ENCODE measurements at regions not wholly inside any gene's neighbourhood (a gene's known extent, or its start where the extent isn't known, plus 50 kb on each side); places are given as distances from the start of the nearest gene placed in this dataset.

GRCh38 chr13:107251341-107251740, 683.4 kb upstream of the ARGLU1 start:
- Mint-ChIP-seq H3K36me3 (ENCODE audit: low read depth) (no peaks in the 10 kb centered on the region), H3K9me3 (no peaks in the 10 kb centered on the region), H3K27ac (no peak overlapping the region), H3K4me1 (ENCODE audit: low read depth) (no peaks in the 10 kb centered on the region), H3K27me3 (no peaks in the 10 kb centered on the region), H3K4me3 (no peak overlapping the region)
- TF ChIP-seq, protein P1, sequence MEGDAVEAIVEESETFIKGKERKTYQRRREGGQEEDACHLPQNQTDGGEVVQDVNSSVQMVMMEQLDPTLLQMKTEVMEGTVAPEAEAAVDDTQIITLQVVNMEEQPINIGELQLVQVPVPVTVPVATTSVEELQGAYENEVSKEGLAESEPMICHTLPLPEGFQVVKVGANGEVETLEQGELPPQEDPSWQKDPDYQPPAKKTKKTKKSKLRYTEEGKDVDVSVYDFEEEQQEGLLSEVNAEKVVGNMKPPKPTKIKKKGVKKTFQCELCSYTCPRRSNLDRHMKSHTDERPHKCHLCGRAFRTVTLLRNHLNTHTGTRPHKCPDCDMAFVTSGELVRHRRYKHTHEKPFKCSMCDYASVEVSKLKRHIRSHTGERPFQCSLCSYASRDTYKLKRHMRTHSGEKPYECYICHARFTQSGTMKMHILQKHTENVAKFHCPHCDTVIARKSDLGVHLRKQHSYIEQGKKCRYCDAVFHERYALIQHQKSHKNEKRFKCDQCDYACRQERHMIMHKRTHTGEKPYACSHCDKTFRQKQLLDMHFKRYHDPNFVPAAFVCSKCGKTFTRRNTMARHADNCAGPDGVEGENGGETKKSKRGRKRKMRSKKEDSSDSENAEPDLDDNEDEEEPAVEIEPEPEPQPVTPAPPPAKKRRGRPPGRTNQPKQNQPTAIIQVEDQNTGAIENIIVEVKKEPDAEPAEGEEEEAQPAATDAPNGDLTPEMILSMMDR (IDR thresholded peaks at IDR 0.05) = no peak
- no peak for DNase-seq
- no peaks in the 10 kb centered on the region for H3K36me3 ChIP-seq (ENCODE audit: insufficient read depth, low read length)
- H3K4me1 ChIP-seq (ENCODE audit: insufficient read depth, low read length) = no peaks in the 10 kb centered on the region
- no peak overlapping the region for H3K4me3 ChIP-seq (ENCODE audit: low read length)
- no peak for ATAC-seq (ENCODE audit: poor library complexity)
- H3K27me3 ChIP-seq (ENCODE audit: control insufficient read depth in 1 of 2, insufficient read depth in 2 of 2, low read length in 2 of 2) = no peaks in the 10 kb centered on the region
- H3K9me3 ChIP-seq (ENCODE audit: control insufficient read depth in 1 of 2, insufficient read depth in 1 of 2, low read length in 2 of 2) = peaks cover 0 to 5% of the 10 kb centered on the region in 2 experiments
- POLR2A ChIA-PET = no interaction called here
- CTCF ChIA-PET = no interaction called here
- intact Hi-C loops (cut with DNase I, micrococcal nuclease) = no loop called here
- no peak overlapping the region for H3K27ac ChIP-seq (ENCODE audit: low read depth in 1 of 2, low read length in 2 of 2)

- Histone ChIP-seq H3K9me3 (ENCODE audit: control insufficient read depth in 1 of 2, insufficient read depth in 1 of 2, low read length in 2 of 2) (peaks cover 0 to 5% of the 10 kb centered on the region in 2 experiments), H3K4me1 (ENCODE audit: insufficient read depth, low read length) (no peaks in the 10 kb centered on the region), H3K27ac (ENCODE audit: low read depth in 1 of 2, low read length in 2 of 2) (no peak overlapping the region), H3K4me3 (ENCODE audit: low read length) (no peak overlapping the region), H3K36me3 (ENCODE audit: insufficient read depth, low read length) (no peaks in the 10 kb centered on the region), H3K27me3 (ENCODE audit: control insufficient read depth in 1 of 2, insufficient read depth in 2 of 2, low read length in 2 of 2) (no peaks in the 10 kb centered on the region)
- TF ChIP-seq, protein P1 (IDR thresholded peaks at IDR 0.05) = no peak
- Mint-ChIP-seq H3K4me3 (no peak overlapping the region), H3K9me3 (no peaks in the 10 kb centered on the region), H3K27ac (no peak overlapping the region), H3K27me3 (no peaks in the 10 kb centered on the region), H3K4me1 (ENCODE audit: low read depth) (no peaks in the 10 kb centered on the region), H3K36me3 (ENCODE audit: low read depth) (no peaks in the 10 kb centered on the region)
- ChIA-PET CTCF (no interaction called here), POLR2A (no interaction called here)
- ATAC-seq (ENCODE audit: poor library complexity) (no peak), DNase-seq (no peak)
- intact Hi-C loops (cut with DNase I, micrococcal nuclease) = no loop called here
Measured at GRCh38 chr13:107250628-107251027, 682.7 kb upstream of the ARGLU1 start.

DNA sequence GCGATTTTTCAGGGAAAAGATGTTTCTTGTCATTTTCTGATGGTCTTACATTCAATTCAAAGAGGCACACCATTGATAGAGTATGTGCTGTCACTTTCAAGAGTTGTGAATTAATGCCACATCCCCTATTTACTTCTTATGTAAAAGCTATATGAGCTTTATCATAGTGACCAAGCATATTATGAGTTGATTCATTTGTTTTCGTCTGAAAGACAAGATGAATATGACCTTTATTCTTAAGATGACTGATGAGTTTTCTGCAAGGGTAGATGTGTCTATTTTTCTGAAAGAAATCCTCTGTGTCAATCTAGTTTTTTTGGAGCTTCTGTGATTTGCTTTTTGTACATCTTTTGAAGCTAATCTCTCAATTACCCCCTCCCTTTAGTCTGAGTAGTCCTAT, 676.3 kb upstream of the ARGLU1 start:
- H3K36me3 ChIP-seq (ENCODE audit: insufficient read depth, low read length) = no peaks in the 10 kb centered on the region
- intact Hi-C loops (cut with DNase I, micrococcal nuclease) = no loop called here
- H3K4me1 Mint-ChIP-seq (ENCODE audit: low read depth) = no peaks in the 10 kb centered on the region
- no peaks in the 10 kb centered on the region for H3K9me3 Mint-ChIP-seq
- no peak overlapping the region for H3K4me3 Mint-ChIP-seq
- ATAC-seq (ENCODE audit: poor library complexity) (no peak), DNase-seq (no peak)
- no peaks in the 10 kb centered on the region for H3K27me3 Mint-ChIP-seq
- no peaks in the 10 kb centered on the region for H3K4me1 ChIP-seq (ENCODE audit: insufficient read depth, low read length)
- H3K9me3 ChIP-seq (ENCODE audit: control insufficient read depth in 1 of 2, insufficient read depth in 1 of 2, low read length in 2 of 2) = peaks cover 0 to 5% of the 10 kb centered on the region in 2 experiments
- H3K27ac ChIP-seq (ENCODE audit: low read depth in 1 of 2, low read length in 2 of 2) = no peak overlapping the region
- H3K27ac Mint-ChIP-seq = no peak overlapping the region
- POLR2A ChIA-PET = no interaction called here
- TF ChIP-seq, protein P1 (IDR thresholded peaks at IDR 0.05) = no peak
- CTCF ChIA-PET = no interaction called here
- no peak overlapping the region for H3K4me3 ChIP-seq (ENCODE audit: low read length)
- no peaks in the 10 kb centered on the region for H3K27me3 ChIP-seq (ENCODE audit: control insufficient read depth in 1 of 2, insufficient read depth in 2 of 2, low read length in 2 of 2)
- H3K36me3 Mint-ChIP-seq (ENCODE audit: low read depth) = no peaks in the 10 kb centered on the region

All from CD4-positive, alpha-beta T cell (primary cell).